Chondrocyte (in vitro differentiated cells): ENCODE measurements at regions not wholly inside any gene's neighbourhood (a gene's known extent, or its start where the extent isn't known, plus 50 kb on each side); places are given as distances from the start of the nearest gene placed in this dataset.

ENCODE experiments used
- DNase-seq: peaks from one replicate; pipeline ENCODE4 v3.0.0; 2021; ENCODE audit warnings: mixed read lengths, low spot score
- H3K27ac Mint-ChIP-seq: one replicate; pipeline ENCODE4 v1.8.0; 2021; ENCODE audit warnings: mild to moderate bottlenecking, moderate library complexity, mixed read lengths; ENCODE audit not compliant: unreplicated experiment
- H3K27me3 Mint-ChIP-seq: 2 replicates; pipeline ENCODE4 v1.8.0; 2021; ENCODE audit warnings: low read depth, mixed read lengths
- H3K36me3 Mint-ChIP-seq: 2 replicates; pipeline ENCODE4 v1.8.0; 2021; ENCODE audit warnings: low read depth, mixed read lengths
- H3K4me1 Mint-ChIP-seq: 2 replicates; pipeline ENCODE4 v1.8.0; 2021; ENCODE audit warnings: low read depth, mild to moderate bottlenecking, mixed read lengths
- H3K4me3 Mint-ChIP-seq: one replicate; pipeline ENCODE4 v1.8.0; 2021; ENCODE audit warnings: mild to moderate bottlenecking, moderate library complexity, mixed read lengths; ENCODE audit not compliant: unreplicated experiment
- H3K9me3 Mint-ChIP-seq: 2 replicates; pipeline ENCODE4 v1.8.0; 2021; ENCODE audit warnings: low read depth, mixed read lengths
- TF ChIP-seq, protein P1 (sequence below): fragments of 200-600 bp; sonication (generic); IDR thresholded peaks from 2 replicates; pipeline ENCODE4 v1.5.0; 2021; ENCODE audit warnings: antibody characterized with exemption, mild to moderate bottlenecking, moderate library complexity

DNA sequence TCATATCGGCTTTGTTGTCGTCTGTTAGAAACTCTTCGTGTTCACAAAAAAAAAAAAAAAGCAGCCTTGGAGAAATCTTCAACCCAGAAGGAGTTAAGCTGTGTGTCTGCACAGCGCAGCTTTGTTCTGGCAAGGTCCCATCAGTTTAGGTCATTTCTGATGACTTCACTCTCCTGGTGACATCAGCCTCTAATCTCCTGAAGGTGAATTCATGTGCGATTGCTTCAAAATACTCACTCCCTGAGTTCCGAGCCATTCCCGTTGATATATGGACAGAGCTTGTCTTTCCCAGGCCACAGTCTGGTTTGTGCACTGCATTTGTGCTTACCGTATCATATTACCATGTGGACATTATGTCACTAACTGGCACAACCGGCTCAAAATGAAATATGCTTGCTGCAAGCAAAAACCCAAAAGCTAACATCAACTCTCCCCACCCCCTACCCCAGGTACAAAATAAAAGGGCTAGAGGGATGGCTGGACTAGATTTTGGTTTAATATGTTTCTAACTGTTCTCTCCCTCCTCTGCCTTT, 342.4 kb downstream of the KCNRG start:
- Mint-ChIP-seq H3K36me3 (no peaks in the 10 kb centered on the region), H3K4me3 (peak overlapping the region; percentile 49), H3K4me1 (peaks cover 42% of the 10 kb centered on the region), H3K27me3 (no peaks in the 10 kb centered on the region), H3K9me3 (no peaks in the 10 kb centered on the region), H3K27ac (peak overlapping the region; percentile 93)
- no peak for DNase-seq
- TF ChIP-seq, protein P1, sequence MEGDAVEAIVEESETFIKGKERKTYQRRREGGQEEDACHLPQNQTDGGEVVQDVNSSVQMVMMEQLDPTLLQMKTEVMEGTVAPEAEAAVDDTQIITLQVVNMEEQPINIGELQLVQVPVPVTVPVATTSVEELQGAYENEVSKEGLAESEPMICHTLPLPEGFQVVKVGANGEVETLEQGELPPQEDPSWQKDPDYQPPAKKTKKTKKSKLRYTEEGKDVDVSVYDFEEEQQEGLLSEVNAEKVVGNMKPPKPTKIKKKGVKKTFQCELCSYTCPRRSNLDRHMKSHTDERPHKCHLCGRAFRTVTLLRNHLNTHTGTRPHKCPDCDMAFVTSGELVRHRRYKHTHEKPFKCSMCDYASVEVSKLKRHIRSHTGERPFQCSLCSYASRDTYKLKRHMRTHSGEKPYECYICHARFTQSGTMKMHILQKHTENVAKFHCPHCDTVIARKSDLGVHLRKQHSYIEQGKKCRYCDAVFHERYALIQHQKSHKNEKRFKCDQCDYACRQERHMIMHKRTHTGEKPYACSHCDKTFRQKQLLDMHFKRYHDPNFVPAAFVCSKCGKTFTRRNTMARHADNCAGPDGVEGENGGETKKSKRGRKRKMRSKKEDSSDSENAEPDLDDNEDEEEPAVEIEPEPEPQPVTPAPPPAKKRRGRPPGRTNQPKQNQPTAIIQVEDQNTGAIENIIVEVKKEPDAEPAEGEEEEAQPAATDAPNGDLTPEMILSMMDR = no peak

DNA sequence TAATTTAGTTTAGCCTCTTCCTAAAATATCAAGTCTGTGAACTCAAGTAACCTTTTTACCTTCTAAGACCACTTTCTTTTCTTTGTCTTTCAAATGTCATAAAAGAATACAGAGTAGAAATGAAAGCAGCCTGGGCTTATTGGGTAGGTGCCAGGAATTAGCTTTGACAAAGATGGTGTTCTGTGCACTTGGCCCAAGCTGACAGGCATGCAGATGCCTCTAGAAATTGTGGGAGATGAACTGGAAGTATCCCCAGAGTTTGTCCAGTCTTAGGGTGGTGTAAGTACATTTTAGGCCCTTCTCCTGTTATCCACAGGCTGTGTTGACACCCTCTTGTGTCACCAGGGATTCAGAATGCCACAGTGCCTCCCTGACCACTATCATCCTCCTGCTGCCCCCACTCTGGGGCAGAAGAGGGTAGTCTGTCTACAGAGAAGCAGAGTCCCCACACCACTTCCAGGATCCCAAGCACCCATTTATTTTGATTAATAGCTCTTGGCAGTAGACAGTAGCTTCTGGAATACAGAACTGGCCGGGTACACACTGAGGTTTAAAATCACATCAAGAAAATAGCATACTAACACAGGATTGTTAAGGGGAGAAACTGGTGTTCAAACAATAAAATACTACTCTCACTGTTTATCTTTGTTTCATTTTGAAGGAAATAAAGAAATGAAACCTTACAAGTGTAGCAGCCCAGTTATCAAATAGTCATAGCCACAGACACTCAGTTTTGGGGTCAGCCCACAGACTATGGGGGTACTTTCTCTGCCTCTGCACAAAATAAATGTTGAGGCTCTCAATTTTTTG, 343.2 kb downstream of the KCNRG start:
- no peak for DNase-seq
- no peak overlapping the region for H3K4me3 Mint-ChIP-seq
- H3K9me3 Mint-ChIP-seq = no peaks in the 10 kb centered on the region
- H3K27ac Mint-ChIP-seq = peak overlapping the region; percentile 93
- H3K4me1 Mint-ChIP-seq = peaks cover 39% of the 10 kb centered on the region
- H3K36me3 Mint-ChIP-seq = no peaks in the 10 kb centered on the region
- H3K27me3 Mint-ChIP-seq = no peaks in the 10 kb centered on the region
- TF ChIP-seq, protein P1 = no peak

DNA sequence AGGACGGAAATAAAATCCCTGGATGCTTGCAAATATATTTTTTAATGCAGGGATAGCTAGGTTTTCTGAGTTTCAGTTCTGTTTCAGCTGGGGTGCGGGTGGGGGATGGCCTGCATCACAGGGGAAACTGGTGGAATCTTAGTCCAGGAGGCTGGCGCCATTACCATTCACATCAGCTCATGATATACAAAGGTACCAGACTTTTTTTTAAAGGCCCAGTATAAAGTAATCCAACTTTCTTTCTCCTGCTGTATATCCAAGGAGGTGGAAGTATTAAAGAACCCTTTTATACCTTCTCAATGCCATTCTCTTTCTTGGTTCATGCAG, 343.8 kb downstream of the KCNRG start:
- no peak for DNase-seq
- Mint-ChIP-seq H3K27ac (no peak overlapping the region), H3K4me3 (no peak overlapping the region), H3K4me1 (peaks cover 39% of the 10 kb centered on the region), H3K27me3 (no peaks in the 10 kb centered on the region), H3K9me3 (no peaks in the 10 kb centered on the region), H3K36me3 (no peaks in the 10 kb centered on the region)
- TF ChIP-seq, protein P1 = no peak

DNA sequence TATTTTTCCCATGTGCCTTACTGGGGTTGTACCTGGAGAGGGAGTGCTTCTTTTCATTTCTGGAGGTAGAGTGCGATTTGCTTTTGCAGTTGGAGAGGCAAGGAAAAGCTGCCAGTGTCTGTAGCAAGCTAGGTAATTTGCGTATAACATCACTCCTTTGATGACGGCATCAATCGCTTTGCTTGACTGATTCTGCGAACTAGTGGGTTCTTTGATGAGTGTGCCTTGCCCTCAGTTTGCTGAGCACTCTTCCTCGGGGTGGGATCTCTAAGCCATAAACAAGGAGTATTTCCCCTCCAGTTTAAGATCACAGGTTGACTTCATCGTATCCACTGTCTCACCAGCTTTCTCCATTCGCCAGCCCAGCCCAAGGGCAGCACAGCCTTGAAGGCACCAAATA, 344.5 kb downstream of the KCNRG start:
- peaks cover 35% of the 10 kb centered on the region for H3K4me1 Mint-ChIP-seq
- H3K36me3 Mint-ChIP-seq = no peaks in the 10 kb centered on the region
- no peaks in the 10 kb centered on the region for H3K9me3 Mint-ChIP-seq
- no peaks in the 10 kb centered on the region for H3K27me3 Mint-ChIP-seq
- no peak overlapping the region for H3K27ac Mint-ChIP-seq
- TF ChIP-seq, protein P1 = no peak
- H3K4me3 Mint-ChIP-seq = no peak overlapping the region
- DNase-seq = no peak

DNA sequence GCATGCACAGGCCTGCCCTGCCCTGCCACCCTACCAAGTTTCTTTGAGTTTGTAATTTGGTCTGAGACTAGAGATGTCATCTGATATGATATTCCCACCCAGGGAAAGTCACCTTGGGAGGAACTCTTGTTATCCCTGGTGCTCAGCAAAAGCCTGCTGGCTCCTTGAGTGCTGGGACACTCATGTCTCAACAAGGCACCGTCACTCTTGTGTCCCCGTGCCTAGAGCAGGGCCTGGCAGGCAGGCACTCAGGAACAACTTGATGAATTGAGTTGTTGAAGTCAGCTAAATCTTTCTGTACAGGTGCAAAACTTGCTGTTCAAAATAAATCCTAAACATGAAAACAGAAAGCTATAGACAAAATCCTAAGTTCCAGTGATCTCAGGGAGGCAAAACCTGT, 345.4 kb downstream of the KCNRG start:
- Mint-ChIP-seq H3K9me3 (no peaks in the 10 kb centered on the region), H3K27ac (no peak overlapping the region), H3K36me3 (no peaks in the 10 kb centered on the region), H3K4me3 (no peak overlapping the region), H3K4me1 (peaks cover 40% of the 10 kb centered on the region), H3K27me3 (no peaks in the 10 kb centered on the region)
- DNase-seq = no peak
- TF ChIP-seq, protein P1 = no peak
